GM21723 (cell line): ENCODE measurements at regions not wholly inside any gene's neighbourhood (a gene's known extent, or its start where the extent isn't known, plus 50 kb on each side); places are given as distances from the start of the nearest gene placed in this dataset.

Experiments used
- ATAC-seq: cut with Tn5 transposase; IDR thresholded peaks from one replicate; pipeline ENCODE4 v1.9.1; 2021; ENCODE audit warnings: mild to moderate bottlenecking, moderate library complexity; ENCODE audit not compliant: unreplicated experiment

DNA sequence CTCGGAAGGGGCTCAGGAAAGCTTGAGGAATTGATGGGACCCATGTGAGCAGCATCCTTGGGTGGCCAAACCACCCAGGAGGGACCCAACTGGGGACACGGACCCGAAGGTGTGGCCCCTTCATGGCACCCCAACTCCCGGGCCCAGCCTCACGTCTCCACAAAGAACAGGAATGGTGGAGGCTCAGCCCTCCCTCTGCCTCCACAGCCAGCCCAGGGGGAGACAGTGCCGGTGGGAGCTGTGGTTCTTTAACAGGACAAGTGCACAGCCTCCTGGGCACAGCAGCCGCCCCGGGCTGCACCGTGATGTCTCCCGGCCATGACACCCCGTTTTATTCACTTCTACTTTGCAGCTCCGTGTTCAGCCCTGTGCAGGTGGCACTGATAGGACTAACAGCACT is 587.2 kb downstream of the BRD1 start:
- ATAC-seq = no peak

DNA sequence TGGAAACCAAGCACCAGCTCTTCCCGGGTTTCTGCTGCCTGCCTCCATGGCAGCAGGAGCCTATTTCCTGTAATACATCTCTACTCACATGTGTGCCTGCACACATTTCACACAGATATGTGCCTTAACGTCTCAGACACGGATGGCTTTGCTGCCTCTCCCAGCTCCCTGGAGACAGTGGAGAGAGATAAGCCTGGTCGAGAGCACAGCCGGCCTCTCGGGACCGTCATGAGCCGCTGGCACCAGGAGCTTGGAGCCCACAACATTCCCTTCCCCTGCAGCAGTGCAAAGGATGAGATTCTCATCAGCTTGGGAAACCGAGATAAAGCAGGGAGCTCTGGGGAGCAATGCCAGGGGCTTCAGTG is 587.7 kb downstream of the BRD1 start:
- no peak for ATAC-seq

DNA sequence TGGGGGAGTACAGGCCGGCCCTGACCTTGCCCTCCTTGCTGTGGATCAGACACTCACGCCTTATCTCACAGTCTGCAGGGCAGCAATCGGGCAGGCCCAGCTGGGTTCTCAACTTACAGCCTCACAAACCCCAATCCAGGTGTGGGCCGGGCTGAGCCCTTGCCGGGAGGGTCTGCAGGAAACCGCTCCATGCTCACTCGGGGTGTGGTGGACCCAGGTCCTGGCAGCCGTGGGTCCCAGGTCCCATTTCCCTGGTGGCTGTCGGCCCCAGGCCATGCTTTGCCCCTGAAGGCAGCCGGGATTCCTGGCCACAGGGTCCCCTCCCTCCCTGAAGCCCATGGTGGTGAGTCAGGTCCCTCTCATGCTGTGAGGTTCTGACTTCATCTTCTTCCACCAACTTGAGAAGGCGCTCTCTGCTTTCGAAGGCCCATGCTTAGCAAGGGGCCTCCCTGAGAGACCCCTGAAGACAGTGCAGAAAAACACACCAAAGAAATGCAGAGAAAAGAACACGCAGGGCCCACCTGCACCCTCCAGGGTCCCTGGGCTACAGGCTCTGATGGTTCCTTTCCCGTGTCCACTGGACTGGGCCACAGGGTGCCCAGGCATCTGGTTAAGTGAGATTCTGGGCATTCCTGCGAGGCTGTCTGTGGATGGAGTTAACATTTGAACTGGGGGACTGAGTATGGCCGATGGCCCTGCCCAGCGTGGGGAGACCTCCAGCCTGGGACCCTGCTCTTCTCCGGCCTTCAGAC is 588.2 kb downstream of the BRD1 start:
- ATAC-seq = no peak

DNA sequence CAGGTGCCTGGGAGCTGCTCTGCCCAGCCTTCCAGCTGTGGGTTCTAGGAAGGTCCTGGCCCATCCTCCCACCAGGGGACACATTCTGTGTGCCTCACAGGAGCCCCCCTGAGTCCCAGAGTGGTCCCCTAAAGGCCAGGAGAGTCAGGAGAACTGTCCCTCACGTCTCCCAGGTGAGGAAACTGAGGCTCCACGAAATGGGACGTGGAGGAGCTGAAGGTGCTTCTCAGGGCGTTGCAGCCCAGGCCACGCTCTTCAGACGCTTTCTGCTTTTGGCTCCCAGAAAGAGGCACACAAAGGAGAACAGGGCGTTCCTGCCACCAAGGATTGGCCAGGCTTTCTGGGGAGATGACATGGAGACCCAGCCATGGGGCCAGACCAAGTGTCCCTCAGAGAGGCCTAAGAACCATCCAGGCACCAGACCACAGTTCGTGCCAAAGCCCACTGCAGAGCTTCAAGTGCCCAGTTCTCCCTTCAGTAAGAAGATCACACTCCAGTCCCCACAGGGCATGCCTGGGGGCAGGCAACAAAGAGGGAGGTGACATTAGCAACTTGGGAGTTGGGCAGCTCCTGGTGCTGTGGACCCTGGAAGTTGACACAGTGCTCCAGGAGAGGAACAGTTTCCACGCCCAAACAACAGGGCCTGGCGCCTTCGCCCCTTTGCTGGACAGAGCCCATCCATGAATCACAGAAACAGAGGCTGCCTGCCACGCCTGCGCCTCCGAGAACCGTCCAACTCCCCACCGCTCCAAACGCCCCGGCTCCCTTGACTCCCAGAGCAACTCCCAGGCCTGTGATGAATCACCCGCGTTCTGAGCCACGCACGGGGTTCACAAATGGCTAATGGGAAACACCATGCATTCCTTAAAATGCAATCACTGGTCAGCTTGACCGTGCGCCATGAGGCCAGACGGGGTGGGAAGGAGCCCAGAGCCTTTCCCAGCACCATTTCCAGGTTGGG is 589.2 kb downstream of the BRD1 start:
- no peak for ATAC-seq

DNA sequence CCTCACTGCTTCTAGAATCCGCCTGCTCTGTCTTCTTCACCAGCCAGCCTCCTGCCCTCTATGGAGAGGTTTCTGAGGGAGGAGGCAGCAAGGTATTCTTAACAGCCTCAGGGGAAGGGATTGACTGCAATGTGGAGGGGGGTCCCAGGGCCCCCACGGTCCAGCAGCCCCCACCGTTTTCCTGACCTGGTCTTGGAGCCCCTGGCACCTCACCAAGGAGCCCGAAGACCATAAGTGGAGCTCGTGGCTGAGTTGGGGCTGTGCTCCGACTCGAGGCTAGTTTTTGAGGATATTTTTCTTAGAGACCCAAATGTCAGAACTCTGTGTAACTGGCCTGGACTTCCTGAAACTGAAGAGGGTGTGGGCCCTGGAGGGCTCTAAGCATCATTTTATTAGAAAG is 590.0 kb downstream of the BRD1 start:
- no peak for ATAC-seq

DNA sequence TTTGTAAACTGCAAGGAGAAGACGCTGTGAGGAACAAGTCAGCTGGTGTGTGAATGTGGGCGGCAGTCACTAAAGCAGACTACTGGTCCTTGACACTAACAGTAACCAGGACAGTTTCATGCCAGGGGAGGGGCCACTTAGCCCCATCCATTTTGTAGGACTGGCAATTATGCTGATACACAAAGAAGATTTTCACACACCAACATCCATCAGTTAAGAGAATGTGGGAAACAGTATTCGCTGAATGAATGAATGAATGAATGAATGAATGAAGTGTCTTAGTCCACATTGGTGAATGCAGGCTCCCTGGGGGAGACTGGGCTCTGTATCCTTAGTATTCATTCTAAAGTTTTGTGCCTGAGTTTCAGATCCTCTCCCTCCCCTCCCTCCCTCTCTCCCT is 590.4 kb downstream of the BRD1 start:
- ATAC-seq = no peak

DNA sequence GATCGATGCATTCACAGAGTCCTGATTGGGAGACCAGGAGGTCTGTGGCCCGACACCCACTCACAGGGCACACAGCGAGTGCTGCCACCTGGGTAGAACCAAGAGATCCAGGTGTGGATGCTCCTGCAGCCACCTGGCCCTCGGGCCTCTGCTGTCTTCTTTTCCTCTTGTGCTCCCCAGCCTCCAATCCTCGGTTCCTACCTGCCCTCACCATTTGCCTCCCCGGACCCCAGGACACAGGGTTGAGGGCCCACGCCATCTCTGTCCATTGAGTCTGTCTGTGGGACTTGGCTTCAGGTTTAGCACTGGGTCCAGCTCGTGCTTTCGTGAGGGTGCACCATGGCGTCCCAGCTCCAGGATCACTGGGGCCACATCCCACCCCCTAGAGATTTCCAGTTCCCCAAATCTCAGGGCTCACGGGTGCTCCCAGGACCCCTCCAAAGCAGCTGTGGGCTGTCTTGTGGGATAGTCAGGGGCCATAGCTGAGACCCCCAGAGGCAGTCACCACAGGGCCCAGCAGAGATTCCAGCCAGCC is 591.1 kb downstream of the BRD1 start:
- no peak for ATAC-seq

DNA sequence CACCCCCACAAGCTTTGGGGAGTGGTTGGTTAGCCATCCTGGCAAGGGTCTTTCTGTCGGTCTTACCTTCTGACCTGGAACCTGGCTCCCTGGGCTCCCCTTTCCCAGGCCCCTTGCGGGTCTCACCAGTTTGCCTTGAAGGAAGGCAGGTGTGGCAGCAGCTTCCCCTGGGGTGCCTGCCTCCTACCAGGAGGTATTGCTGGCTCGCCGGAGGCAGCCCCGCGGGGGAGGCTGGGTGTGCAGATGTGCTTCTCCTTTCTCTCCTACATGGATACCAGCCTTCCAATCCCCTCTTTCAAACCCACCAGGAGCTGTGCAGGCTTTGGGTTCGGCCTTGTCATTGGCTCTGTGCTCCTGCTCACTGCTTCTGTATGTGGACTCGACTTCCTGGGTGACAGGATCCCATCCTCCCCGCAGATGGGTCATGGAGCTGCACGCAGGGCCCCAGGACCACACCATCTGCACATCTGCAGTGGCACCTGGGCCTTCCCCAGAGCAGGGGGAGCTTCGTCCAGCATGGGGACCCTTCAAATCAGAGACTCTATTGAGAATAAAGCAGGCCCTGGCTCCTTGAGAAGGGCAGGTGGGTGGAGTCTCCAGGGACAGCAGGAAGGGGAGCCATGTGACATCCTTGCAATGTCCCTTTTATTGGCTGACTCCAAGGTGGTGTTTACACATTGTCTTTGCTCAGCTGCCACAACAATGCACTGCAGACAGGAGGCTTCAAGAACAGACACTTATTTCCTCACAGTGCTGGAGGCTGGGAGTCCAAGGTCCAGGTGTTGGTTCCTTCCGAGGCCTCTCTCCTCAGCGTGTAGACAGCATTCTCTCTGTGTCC is 592.0 kb downstream of the BRD1 start:
- ATAC-seq = no peak

DNA sequence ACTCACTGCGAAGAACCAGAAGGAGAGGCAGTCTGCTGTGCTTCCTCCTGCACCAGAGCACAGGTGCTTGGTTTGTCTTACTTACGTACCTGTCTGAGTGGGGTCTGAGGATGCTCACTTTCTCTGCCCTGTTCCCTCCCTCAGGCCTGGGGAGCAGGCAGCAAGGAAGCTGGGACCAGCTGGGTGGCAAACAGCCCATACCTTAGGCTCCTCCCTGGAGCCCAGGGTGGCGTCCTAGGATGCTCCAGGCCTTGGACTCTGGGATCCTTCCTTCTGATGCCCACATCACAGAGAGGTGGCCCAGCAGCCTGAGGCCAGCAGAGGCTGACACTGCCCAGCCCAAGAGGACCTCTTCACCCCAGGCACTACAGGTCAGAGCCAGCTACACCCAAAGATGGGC is 593.2 kb downstream of the BRD1 start:
- ATAC-seq = no peak

DNA sequence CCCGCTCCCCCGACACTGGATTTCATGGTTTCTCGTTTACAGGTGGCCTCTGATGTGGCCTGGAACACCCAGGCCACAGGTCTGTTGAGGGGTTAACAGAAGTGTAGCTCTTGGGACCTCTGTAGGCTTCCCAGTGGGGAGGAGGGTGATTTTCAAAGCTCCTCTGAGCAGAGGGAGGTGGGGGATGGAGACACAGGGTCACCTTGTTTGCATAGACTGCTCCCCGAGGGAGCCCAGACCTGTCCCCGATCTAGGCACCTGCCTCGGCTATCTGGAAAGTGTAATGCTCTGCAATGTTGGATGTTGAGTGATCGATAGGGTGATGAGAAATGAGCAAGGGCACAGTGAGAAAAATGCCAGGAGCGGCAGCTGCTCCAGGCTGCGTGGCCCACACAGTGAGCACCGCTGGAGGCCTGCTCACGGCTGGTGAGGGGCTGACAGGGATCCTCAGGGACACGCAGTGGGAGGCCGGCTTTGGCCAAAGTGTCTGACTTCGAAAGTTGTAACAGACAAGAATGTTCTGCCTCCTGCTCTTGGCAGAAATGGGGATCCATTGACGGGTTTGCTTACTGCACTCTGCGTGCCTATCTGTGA is 594.1 kb downstream of the BRD1 start:
- no peak for ATAC-seq

DNA sequence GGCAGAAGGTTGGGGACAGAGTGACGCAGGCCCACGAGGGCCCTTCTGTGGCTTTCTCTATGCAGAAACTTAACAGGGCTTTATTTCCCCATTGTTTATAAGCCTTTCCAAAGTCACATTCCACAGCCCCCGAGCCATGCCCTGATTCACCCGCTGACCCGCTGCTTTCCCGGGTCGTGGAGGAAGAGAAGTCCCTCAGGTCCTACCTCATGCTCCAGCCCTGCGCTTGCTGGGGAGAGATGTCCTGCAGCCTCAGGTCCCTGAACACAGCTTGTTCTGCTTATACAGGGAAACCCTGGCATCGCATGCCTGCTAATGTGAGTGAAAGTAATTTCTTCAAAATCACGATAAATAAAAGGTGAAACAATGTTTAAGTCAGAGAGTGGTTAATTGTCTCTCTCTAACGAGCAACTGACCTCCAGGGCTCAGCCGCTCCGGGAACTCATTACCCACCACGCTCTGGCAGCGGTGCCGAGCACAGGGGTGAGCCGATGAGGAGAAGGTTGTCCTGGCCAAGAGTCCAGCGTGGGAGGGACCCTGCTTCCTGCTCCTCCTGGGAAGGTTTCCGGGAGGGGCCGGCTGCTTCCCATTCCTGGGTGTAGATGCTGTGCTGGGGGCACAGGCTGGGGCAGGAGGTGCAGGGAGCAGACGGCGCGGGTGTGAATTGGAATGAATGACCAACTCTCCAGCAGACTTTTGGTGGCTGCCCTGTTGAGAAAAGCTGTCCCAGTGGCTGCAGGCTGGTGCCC is 595.2 kb downstream of the BRD1 start:
- no peak for ATAC-seq

DNA sequence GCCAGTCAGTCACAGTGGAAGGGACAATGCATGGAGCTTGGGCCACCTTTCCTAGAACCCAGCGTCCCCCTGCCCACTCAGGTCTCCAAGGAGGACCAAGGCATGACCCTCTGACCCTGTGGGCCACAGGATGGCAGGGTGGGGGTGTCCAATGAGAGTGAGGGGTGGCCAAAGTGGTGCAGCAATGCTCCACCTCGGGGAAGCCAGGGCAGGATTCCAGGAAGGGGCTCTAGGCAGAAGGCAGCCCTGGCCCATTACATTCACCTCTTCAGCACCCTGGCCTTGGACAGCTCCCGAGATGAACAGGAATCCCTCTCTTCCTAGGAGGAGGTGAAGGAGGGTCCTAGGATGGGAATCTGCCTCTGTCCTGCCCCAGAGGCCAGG is 597.5 kb downstream of the BRD1 start:
- no peak for ATAC-seq

DNA sequence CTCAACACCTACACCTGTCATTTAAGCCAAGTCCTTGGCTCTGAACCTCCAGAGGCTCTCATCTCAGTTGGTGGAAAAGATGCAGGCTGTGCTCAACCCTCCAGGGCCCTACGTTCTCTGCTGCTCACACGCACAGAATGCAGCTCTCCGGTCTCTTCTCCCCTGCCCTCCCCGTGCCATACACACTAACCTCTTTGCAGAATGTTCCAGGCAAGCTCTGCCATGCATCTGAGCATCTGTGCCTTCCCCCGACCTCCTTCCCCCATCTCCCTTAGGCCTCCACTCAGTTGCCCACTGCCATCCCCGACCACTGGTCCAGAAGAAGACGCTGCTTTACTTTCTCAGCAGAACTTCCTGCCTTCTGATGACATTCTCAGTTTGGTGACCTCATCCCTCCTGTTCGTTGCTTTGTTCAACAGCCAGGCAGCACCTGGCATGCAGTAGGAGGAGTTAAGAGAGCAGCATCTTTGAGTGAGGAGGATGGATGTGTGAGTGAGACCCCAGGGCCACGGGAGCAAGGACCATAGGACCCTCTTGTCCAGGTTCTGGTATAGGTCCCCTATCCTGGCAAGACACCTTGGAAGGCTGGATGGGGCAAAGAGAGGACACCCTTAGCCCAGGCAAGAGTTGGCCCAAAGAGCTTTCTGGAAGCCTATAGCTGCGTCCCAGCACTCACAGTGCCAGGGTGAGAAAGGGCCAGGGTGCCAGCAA is 598.0 kb downstream of the BRD1 start:
- no peak for ATAC-seq

DNA sequence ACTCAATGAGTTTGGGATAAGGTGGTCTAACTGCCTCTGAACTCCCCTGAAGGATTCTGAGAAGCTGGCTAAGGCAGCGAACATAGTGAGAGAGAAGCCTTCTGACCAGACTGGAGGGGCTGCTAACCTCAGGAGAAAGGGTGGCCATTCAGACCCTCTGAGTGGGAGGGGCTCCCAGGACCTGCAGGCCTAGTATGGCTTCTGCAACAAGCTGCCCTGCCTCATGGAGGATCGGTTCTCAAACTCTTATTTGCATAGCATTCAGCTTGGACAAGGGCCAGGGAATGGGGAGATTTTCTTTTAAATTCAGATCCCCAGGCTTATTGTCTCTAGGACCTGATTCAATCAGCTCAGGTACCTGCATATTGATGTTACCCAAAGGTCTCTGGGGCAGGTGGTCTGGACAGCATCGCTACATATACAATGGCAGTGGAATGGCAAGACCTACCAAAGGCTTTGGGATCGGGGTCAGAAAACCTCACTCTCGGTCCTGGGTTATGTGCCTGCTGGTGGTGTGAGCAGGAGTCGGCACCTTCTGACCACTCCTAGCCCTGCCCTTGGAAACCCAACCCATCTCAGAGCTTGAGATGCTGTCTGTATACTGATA is 599.1 kb downstream of the BRD1 start:
- no peak for ATAC-seq

DNA sequence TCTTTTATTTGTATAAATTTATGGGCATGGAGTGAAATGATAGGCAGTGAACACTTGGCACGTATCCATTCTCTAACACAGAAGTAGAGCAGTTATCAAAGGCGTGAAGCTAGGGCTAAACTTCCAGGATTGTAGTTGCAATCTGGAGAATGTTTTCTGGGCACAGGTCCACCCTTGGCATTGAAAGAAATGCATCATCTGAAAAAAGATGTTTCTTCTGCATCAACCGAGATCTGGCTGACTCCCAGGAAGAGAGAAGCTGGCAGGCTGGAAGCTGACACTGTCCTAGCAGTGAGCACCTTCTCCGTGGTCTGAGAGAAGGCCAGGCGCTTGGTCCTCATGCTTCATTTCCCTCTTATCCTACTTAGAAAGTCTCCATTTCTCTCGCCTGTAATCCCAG is 600.0 kb downstream of the BRD1 start:
- no peak for ATAC-seq

DNA sequence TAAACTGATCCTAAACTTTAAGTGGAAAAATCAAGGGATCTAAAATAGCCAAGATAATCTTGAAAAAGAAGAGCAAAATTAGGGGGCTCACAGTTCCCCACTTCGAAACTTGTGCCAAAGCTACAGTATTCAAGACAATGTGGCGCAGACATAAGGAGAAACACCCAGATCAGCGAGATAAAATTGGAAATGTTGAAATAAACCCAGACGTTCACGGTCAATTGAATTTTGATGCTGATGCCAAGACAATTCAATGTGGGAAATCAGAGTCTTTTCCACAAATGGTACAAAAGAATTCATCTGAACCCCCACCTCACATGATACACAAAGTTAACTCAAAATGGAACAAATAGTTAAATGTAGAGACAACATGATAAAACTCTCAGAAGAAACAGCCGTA is 601.6 kb downstream of the BRD1 start:
- no peak for ATAC-seq

DNA sequence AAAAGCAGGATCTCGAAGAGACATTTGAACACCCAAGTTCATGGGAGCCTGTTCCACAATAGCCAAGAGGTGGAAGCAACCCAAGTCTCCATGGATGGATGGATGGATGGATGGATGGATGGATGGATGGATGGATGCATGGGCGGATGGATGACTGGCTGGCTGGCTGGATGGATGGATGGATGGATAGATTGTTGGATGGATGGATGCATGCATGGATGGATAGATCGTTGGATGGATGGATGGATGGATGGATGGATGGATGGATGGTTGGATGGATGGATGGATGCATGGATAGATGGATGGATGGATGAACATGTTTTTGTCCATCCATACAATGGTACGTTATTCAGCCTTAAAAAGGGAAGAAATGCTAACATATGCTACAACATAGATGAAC is 603.4 kb downstream of the BRD1 start:
- no peak for ATAC-seq

DNA sequence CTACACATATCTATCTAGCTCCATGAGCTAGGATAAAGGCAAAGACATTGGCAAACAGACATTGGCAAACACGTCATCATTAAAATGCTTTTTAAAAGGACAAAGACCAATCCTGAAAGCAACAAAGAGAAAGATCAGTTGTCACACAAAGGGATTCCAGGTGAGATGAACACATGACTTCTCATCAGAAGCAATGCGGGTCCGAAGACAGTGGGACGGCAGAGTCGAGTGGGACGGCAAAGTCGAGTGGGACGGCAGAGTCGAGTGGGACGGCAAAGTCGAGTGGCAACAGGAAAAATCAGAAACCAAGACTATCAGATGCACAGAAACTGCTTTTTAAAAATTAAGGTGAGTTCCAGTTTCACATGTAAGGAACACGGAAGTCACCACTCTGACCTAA is 609.5 kb downstream of the BRD1 start:
- no peak for ATAC-seq

DNA sequence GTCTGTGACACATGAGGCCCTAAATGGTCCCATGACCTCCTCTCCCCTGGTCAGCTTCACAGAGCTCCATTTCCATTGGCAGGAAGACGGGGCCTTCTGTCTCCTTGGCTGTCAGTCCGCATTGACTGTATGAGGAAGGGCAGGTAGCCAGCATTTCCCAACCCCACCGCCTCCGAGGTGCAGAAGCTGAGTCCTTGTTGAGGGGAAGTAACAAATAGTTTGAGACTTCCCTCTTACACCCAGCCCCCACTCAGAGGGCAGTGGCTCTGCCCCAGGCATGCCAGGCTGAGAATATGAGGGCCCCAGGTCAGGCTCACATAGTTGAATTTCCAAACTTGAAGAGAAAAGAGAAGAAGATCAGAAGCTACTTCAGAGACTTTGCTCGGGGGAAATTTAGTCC is 611.1 kb downstream of the BRD1 start:
- no peak for ATAC-seq
